Cardiac muscle cell (in vitro differentiated cells and primary cell): ENCODE measurements at regions not wholly inside any gene's neighbourhood (a gene's known extent, or its start where the extent isn't known, plus 50 kb on each side); places are given as distances from the start of the nearest gene placed in this dataset.

ENCODE experiments used
- DNase-seq, 2 donors: peaks; one replicate each; pipeline versions ENCODE4 v3.0.0 to v3.0.0-alpha.2; 2010 to 2017; ENCODE audit warnings: low read depth in 1 of 2, low spot score in 1 of 2
- H3K27ac ChIP-seq: fragments of 200-600 bp; sonication (generic); 2 replicates; pipeline ENCODE4 v1.5.1; 2016
- H3K27me3 ChIP-seq: fragments of 200-600 bp; sonication (generic); 2 replicates; pipeline ENCODE4 v1.6.0; 2016; ENCODE audit warnings: control low read depth
- H3K36me3 ChIP-seq: fragments of 200-600 bp; sonication (generic); 2 replicates; pipeline ENCODE4 v1.5.1; 2016; ENCODE audit warnings: control low read depth
- H3K4me1 ChIP-seq: fragments of 200-600 bp; sonication (generic); 2 replicates; pipeline ENCODE4 v1.8.1; 2017; ENCODE audit warnings: low read depth, mild to moderate bottlenecking, mixed run types
- H3K4me3 ChIP-seq: fragments of 200-600 bp; sonication (generic); 2 replicates; pipeline ENCODE4 v1.5.1; 2016; ENCODE audit warnings: mild to moderate bottlenecking
- H3K9me3 ChIP-seq: fragments of 200-600 bp; sonication (generic); 2 replicates; pipeline ENCODE4 v1.5.1; 2017; ENCODE audit warnings: low read depth, mild to moderate bottlenecking, control low read depth
- CTCF ChIP-seq: IDR thresholded peaks from 2 replicates; pipeline ENCODE4 v1.5.1; 2012; ENCODE audit warnings: low read depth, mild to moderate bottlenecking, low read length

GRCh38 chr1:228546541-228547463, 59.6 kb downstream of the RNF187 start:
- no peak for TF ChIP-seq CTCF
- no peaks in the 10 kb centered on the region for H3K9me3 ChIP-seq
- no peaks in the 10 kb centered on the region for H3K27me3 ChIP-seq
- DNase-seq = no peak
- H3K4me3 ChIP-seq = no peak overlapping the region
- H3K27ac ChIP-seq = no peak overlapping the region
- no peaks in the 10 kb centered on the region for H3K4me1 ChIP-seq
- H3K36me3 ChIP-seq = no peaks in the 10 kb centered on the region

- H3K4me3 ChIP-seq = no peak overlapping the region
- H3K27ac ChIP-seq = no peak overlapping the region
- no peaks in the 10 kb centered on the region for H3K27me3 ChIP-seq
- no peaks in the 10 kb centered on the region for H3K4me1 ChIP-seq
- DNase-seq = no peak
- no peaks in the 10 kb centered on the region for H3K36me3 ChIP-seq
- no peaks in the 10 kb centered on the region for H3K9me3 ChIP-seq
- TF ChIP-seq CTCF = no peak
These were observed 60.2 kb downstream of the RNF187 start for GRCh38 chr1:228547464-228547792.

GRCh38 chr1:228548788-228549187, 61.6 kb downstream of the RNF187 start:
- H3K4me3 ChIP-seq = no peak overlapping the region
- DNase-seq = no peak
- no peak overlapping the region for H3K27ac ChIP-seq
- H3K9me3 ChIP-seq = no peaks in the 10 kb centered on the region
- no peaks in the 10 kb centered on the region for H3K27me3 ChIP-seq
- H3K4me1 ChIP-seq = no peaks in the 10 kb centered on the region
- no peak for TF ChIP-seq CTCF
- H3K36me3 ChIP-seq = no peaks in the 10 kb centered on the region

GRCh38 chr1:228552596-228553176, 65.5 kb downstream of the RNF187 start:
- DNase-seq = no peak
- TF ChIP-seq CTCF = no peak
- Histone ChIP-seq H3K27ac (no peak overlapping the region), H3K4me1 (no peaks in the 10 kb centered on the region), H3K9me3 (no peaks in the 10 kb centered on the region), H3K36me3 (no peaks in the 10 kb centered on the region), H3K4me3 (no peak overlapping the region), H3K27me3 (no peaks in the 10 kb centered on the region)

GRCh38 chr1:228554107-228554506, 66.9 kb downstream of the RNF187 start:
- Histone ChIP-seq H3K36me3 (no peaks in the 10 kb centered on the region), H3K9me3 (no peaks in the 10 kb centered on the region), H3K27me3 (no peaks in the 10 kb centered on the region), H3K4me1 (no peaks in the 10 kb centered on the region), H3K4me3 (no peak overlapping the region), H3K27ac (no peak overlapping the region)
- TF ChIP-seq CTCF = no peak
- no peak for DNase-seq
